ENCODE measurements at regions not wholly inside any gene's neighbourhood (a gene's known extent, or its start where the extent isn't known, plus 50 kb on each side); places are given as distances from the start of the nearest gene placed in this dataset.

- DNase-seq (ENCODE audit: low read depth), result no peak
These were observed 109.9 kb upstream of the TIAM2 start for GRCh38 chr6:154885214-154885613.

- no peak for DNase-seq (ENCODE audit: low read depth)
These were observed 109.1 kb upstream of the TIAM2 start for GRCh38 chr6:154886016-154886415.

GRCh38 chr6:154886471-154886870 lies 108.6 kb upstream of the TIAM2 start:
- no peak for DNase-seq (ENCODE audit: low read depth)

- DNase-seq (ENCODE audit: low read depth), result no peak
These were observed 108.1 kb upstream of the TIAM2 start for GRCh38 chr6:154887051-154887450.

GRCh38 chr6:154888421-154889295 lies 106.5 kb upstream of the TIAM2 start:
- DNase-seq (ENCODE audit: low read depth), result no peak

GRCh38 chr6:154890874-154891273 lies 104.2 kb upstream of the TIAM2 start:
- DNase-seq (ENCODE audit: low read depth), result no peak

GRCh38 chr6:154891901-154892300 lies 103.2 kb upstream of the TIAM2 start:
- DNase-seq (ENCODE audit: low read depth), result no peak

GRCh38 chr6:154893917-154894316 lies 101.2 kb upstream of the TIAM2 start:
- no peak for DNase-seq (ENCODE audit: low read depth)

- DNase-seq (ENCODE audit: low read depth), result no peak
These were observed 100.2 kb upstream of the TIAM2 start for GRCh38 chr6:154894902-154895301.

GRCh38 chr6:154895841-154896240 lies 99.3 kb upstream of the TIAM2 start:
- DNase-seq (ENCODE audit: low read depth), result no peak

GRCh38 chr6:154898821-154899220 lies 96.3 kb upstream of the TIAM2 start:
- no peak for DNase-seq (ENCODE audit: low read depth)

- DNase-seq (ENCODE audit: low read depth), result no peak
These were observed 95.2 kb upstream of the TIAM2 start for GRCh38 chr6:154899824-154900463.

- no peak for DNase-seq (ENCODE audit: low read depth)
These were observed 93.1 kb upstream of the TIAM2 start for GRCh38 chr6:154901876-154902552.

- DNase-seq (ENCODE audit: low read depth), result no peak
These were observed 87.8 kb upstream of the TIAM2 start for GRCh38 chr6:154907291-154907690.

GRCh38 chr6:154908723-154909122 lies 86.4 kb upstream of the TIAM2 start:
- DNase-seq (ENCODE audit: low read depth), result no peak

- DNase-seq (ENCODE audit: low read depth), result no peak
These were observed 85.8 kb upstream of the TIAM2 start for GRCh38 chr6:154909311-154909710.

- DNase-seq (ENCODE audit: low read depth), result no peak
These were observed 85.3 kb upstream of the TIAM2 start for GRCh38 chr6:154909821-154910220.

- DNase-seq (ENCODE audit: low read depth), result no peak
These were observed 80.8 kb upstream of the TIAM2 start for GRCh38 chr6:154914288-154914687.

- DNase-seq (ENCODE audit: low read depth), result no peak
These were observed 78.3 kb upstream of the TIAM2 start for GRCh38 chr6:154916857-154917256.

GRCh38 chr6:154917941-154918340 lies 77.2 kb upstream of the TIAM2 start:
- no peak for DNase-seq (ENCODE audit: low read depth)

GRCh38 chr6:154919806-154920205 lies 75.3 kb upstream of the TIAM2 start:
- no peak for DNase-seq (ENCODE audit: low read depth)

GRCh38 chr6:154920495-154921200 lies 74.5 kb upstream of the TIAM2 start:
- DNase-seq (ENCODE audit: low read depth), result no peak

All from T follicular helper cell (primary cell).